HEK293 (cell line): ENCODE measurements at regions not wholly inside any gene's neighbourhood (a gene's known extent, or its start where the extent isn't known, plus 50 kb on each side); places are given as distances from the start of the nearest gene placed in this dataset.

ENCODE experiments used
- EGR2 ChIP-seq: fragments of 450-650 bp; formaldehyde crosslinking; IDR thresholded peaks from 2 replicates; pipeline ENCODE4 v1.5.1; 2016; ENCODE audit warnings: low read depth, missing biosample characterization, missing genetic modification characterization
- OVOL3 ChIP-seq: fragments of 450-650 bp; formaldehyde crosslinking; IDR thresholded peaks from 2 replicates; pipeline ENCODE4 v1.5.1; 2016; ENCODE audit warnings: missing biosample characterization, missing genetic modification characterization
- PRDM10 ChIP-seq: fragments of 450-650 bp; formaldehyde crosslinking; IDR thresholded peaks from 2 replicates; pipeline ENCODE4 v1.5.1; 2016; ENCODE audit warnings: missing biosample characterization, missing genetic modification characterization
- ZNF175 ChIP-seq: fragments of 450-650 bp; formaldehyde crosslinking; IDR thresholded peaks from 2 replicates; pipeline ENCODE4 v1.5.1; 2016; ENCODE audit warnings: missing biosample characterization, missing genetic modification characterization
- ZNF549 ChIP-seq: fragments of 450-650 bp; IDR thresholded peaks from 2 replicates; pipeline ENCODE4 v1.5.1; 2018; ENCODE audit warnings: missing biosample characterization, missing genetic modification characterization, mild to moderate bottlenecking, inconsistent platforms, moderate library complexity
- ZNF626 ChIP-seq: fragments of 450-650 bp; sonication (Bioruptor Pico); formaldehyde crosslinking; IDR thresholded peaks from 2 replicates; pipeline ENCODE4 v1.5.1; 2018; ENCODE audit warnings: missing biosample characterization, missing genetic modification characterization, inconsistent platforms
- ZNF629 ChIP-seq: fragments of 450-650 bp; formaldehyde crosslinking; IDR thresholded peaks from 2 replicates; pipeline ENCODE4 v1.5.1; 2017; ENCODE audit warnings: missing biosample characterization, missing genetic modification characterization
- ZNF677 ChIP-seq: fragments of 450-650 bp; IDR thresholded peaks from 2 replicates; pipeline ENCODE4 v1.5.0; 2018; ENCODE audit warnings: missing biosample characterization, mild to moderate bottlenecking, missing genetic modification characterization, moderate library complexity
- ZNF704 ChIP-seq: fragments of 450-650 bp; formaldehyde crosslinking; IDR thresholded peaks from 2 replicates; pipeline ENCODE4 v1.5.1; 2016; ENCODE audit warnings: missing biosample characterization, missing genetic modification characterization
- ZNF830 ChIP-seq: fragments of 450-650 bp; IDR thresholded peaks from 2 replicates; pipeline ENCODE4 v1.5.0; 2018; ENCODE audit warnings: missing biosample characterization, missing genetic modification characterization, low read depth, mild to moderate bottlenecking, moderate library complexity
- TF ChIP-seq, protein P1 (sequence below): fragments of 450-650 bp; formaldehyde crosslinking; IDR thresholded peaks from 2 replicates; pipeline ENCODE4 v1.5.1; 2016; ENCODE audit warnings: missing biosample characterization, missing genetic modification characterization
- TF ChIP-seq, protein P2 (sequence below): fragments of 450-650 bp; formaldehyde crosslinking; IDR thresholded peaks from 2 replicates; pipeline ENCODE4 v1.5.1; 2016; ENCODE audit warnings: missing biosample characterization, missing genetic modification characterization, borderline replicate concordance
- TF ChIP-seq, protein P3 (sequence below): fragments of 450-650 bp; formaldehyde crosslinking; IDR thresholded peaks from 2 replicates; pipeline ENCODE4 v1.5.1; 2016; ENCODE audit warnings: missing biosample characterization, missing genetic modification characterization
- TF ChIP-seq, protein P4 (sequence below): fragments of 450-650 bp; formaldehyde crosslinking; IDR thresholded peaks from 2 replicates; pipeline ENCODE4; 2016; ENCODE audit warnings: missing biosample characterization, missing genetic modification characterization

GRCh38 chr9:8025551-8025950, 226.0 kb upstream of the DMAC1 start:
- TF ChIP-seq ZNF704 (tag by site-specific recombination) (no peak), PRDM10 (no peak), ZNF549 (no peak), ZNF830 (tag by site-specific recombination) (no peak), ZNF175 (no peak), OVOL3 (tag by site-specific recombination) (no peak), ZNF626 (no peak), EGR2 (tag by site-specific recombination) (no peak), ZNF677 (tag by site-specific recombination) (no peak), ZNF629 (tag by site-specific recombination) (no peak)
- TF ChIP-seq, protein P1, sequence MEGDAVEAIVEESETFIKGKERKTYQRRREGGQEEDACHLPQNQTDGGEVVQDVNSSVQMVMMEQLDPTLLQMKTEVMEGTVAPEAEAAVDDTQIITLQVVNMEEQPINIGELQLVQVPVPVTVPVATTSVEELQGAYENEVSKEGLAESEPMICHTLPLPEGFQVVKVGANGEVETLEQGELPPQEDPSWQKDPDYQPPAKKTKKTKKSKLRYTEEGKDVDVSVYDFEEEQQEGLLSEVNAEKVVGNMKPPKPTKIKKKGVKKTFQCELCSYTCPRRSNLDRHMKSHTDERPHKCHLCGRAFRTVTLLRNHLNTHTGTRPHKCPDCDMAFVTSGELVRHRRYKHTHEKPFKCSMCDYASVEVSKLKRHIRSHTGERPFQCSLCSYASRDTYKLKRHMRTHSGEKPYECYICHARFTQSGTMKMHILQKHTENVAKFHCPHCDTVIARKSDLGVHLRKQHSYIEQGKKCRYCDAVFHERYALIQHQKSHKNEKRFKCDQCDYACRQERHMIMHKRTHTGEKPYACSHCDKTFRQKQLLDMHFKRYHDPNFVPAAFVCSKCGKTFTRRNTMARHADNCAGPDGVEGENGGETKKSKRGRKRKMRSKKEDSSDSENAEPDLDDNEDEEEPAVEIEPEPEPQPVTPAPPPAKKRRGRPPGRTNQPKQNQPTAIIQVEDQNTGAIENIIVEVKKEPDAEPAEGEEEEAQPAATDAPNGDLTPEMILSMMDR: no peak
- TF ChIP-seq, protein P2, sequence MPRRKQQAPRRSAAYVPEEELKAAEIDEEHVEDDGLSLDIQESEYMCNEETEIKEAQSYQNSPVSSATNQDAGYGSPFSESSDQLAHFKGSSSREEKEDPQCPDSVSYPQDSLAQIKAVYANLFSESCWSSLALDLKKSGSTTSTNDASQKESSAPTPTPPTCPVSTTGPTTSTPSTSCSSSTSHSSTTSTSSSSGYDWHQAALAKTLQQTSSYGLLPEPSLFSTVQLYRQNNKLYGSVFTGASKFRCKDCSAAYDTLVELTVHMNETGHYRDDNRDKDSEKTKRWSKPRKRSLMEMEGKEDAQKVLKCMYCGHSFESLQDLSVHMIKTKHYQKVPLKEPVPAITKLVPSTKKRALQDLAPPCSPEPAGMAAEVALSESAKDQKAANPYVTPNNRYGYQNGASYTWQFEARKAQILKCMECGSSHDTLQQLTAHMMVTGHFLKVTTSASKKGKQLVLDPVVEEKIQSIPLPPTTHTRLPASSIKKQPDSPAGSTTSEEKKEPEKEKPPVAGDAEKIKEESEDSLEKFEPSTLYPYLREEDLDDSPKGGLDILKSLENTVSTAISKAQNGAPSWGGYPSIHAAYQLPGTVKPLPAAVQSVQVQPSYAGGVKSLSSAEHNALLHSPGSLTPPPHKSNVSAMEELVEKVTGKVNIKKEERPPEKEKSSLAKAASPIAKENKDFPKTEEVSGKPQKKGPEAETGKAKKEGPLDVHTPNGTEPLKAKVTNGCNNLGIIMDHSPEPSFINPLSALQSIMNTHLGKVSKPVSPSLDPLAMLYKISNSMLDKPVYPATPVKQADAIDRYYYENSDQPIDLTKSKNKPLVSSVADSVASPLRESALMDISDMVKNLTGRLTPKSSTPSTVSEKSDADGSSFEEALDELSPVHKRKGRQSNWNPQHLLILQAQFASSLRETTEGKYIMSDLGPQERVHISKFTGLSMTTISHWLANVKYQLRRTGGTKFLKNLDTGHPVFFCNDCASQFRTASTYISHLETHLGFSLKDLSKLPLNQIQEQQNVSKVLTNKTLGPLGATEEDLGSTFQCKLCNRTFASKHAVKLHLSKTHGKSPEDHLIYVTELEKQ (tag by site-specific recombination): no peak
- TF ChIP-seq, protein P3, sequence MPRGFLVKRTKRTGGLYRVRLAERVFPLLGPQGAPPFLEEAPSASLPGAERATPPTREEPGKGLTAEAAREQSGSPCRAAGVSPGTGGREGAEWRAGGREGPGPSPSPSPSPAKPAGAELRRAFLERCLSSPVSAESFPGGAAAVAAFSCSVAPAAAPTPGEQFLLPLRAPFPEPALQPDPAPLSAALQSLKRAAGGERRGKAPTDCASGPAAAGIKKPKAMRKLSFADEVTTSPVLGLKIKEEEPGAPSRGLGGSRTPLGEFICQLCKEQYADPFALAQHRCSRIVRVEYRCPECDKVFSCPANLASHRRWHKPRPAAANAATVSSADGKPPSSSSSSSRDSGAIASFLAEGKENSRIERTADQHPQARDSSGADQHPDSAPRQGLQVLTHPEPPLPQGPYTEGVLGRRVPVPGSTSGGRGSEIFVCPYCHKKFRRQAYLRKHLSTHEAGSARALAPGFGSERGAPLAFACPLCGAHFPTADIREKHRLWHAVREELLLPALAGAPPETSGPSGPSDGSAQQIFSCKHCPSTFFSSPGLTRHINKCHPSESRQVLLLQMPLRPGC (tag by site-specific recombination): no peak
- TF ChIP-seq, protein P4, sequence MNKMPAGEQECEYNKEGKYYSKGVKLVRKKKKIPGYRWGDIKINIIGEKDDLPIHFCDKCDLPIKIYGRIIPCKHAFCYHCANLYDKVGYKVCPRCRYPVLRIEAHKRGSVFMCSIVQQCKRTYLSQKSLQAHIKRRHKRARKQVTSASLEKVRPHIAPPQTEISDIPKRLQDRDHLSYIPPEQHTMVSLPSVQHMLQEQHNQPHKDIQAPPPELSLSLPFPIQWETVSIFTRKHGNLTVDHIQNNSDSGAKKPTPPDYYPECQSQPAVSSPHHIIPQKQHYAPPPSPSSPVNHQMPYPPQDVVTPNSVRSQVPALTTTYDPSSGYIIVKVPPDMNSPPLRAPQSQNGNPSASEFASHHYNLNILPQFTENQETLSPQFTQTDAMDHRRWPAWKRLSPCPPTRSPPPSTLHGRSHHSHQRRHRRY (tag by site-specific recombination): no peak
